GM12891 (cell line): ENCODE measurements at regions not wholly inside any gene's neighbourhood (a gene's known extent, or its start where the extent isn't known, plus 50 kb on each side); places are given as distances from the start of the nearest gene placed in this dataset.

Experiments used
- POLR2A ChIP-seq: IDR thresholded peaks from 2 replicates; pipeline ENCODE4 v1.6.1; 2011; ENCODE audit warnings: low read depth, low read length, control low read depth
- POLR2AphosphoS5 ChIP-seq: IDR thresholded peaks from 2 replicates; pipeline ENCODE4 v1.6.1; 2011; ENCODE audit warnings: low read depth, low read length, control low read depth
- SPI1 ChIP-seq: IDR thresholded peaks from 2 replicates; pipeline ENCODE4 v1.6.1; 2011; ENCODE audit warnings: low read depth, low read length, control low read depth

DNA sequence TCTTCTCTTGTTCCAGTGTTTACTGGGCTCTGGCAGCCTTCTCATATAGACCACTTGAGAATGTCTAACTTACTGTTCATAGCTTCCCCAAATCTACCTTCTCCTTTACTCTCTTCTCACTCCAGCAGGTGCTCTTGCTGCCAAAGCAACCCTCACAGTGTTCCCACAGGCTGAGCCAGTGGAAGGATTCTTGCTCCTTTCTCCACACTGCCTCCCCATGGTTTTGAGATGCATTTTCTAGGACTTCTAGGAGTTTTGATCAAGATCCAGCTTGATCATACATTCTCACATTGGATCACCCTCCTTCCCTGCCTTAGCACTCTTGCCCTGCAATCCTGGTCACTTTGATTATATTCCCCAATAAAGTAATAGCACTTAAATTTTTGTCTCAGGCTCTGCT lies 230.8 kb downstream of the TMEM47 start:
- no peak for TF ChIP-seq POLR2A
- TF ChIP-seq POLR2AphosphoS5 = no peak
- TF ChIP-seq SPI1 = no peak
